DND-41 (cell line): ENCODE measurements at regions not wholly inside any gene's neighbourhood (a gene's known extent, or its start where the extent isn't known, plus 50 kb on each side); places are given as distances from the start of the nearest gene placed in this dataset.

ENCODE experiments used
- CTCF ChIP-seq: IDR thresholded peaks from 2 replicates; pipeline ENCODE4 v1.5.1; 2012; ENCODE audit warnings: borderline replicate concordance, low read length, moderate library complexity, mild to moderate bottlenecking; ENCODE audit not compliant: poor library complexity, severe bottlenecking; ENCODE audit errors: extremely low read depth
- EZH2 ChIP-seq: IDR thresholded peaks from 3 replicates; pipeline ENCODE4 v1.6.1; 2012; ENCODE audit warnings: borderline replicate concordance, low read depth, mild to moderate bottlenecking, moderate library complexity, low read length, inconsistent platforms; ENCODE audit not compliant: severe bottlenecking

- TF ChIP-seq CTCF = no peak
- TF ChIP-seq EZH2 = no peak
Measured at GRCh38 chr11:116535994-116536393, 236.8 kb downstream of the BUD13 start.
